Dendritic cell treated with granulocyte-macrophage colony-stimulating factor and Interleukin-4, amounts not matched to agents 40 ng/mL and 50 ng/mL, for 4 days (primary cell): ENCODE measurements at regions not wholly inside any gene's neighbourhood (a gene's known extent, or its start where the extent isn't known, plus 50 kb on each side); places are given as distances from the start of the nearest gene placed in this dataset.

Experiments used
- H3K27ac Mint-ChIP-seq: one replicate; pipeline ENCODE4 v1.8.0; 2022; ENCODE audit warnings: mild to moderate bottlenecking, mixed read lengths
- H3K27me3 Mint-ChIP-seq: one replicate; pipeline ENCODE4 v1.8.0; 2022; ENCODE audit warnings: mild to moderate bottlenecking, mixed read lengths
- H3K36me3 Mint-ChIP-seq: one replicate; pipeline ENCODE4 v1.8.0; 2022; ENCODE audit warnings: low read depth, mixed read lengths
- H3K4me1 Mint-ChIP-seq: one replicate; pipeline ENCODE4 v1.8.0; 2022; ENCODE audit warnings: low read depth, mixed read lengths
- H3K4me3 Mint-ChIP-seq: one replicate; pipeline ENCODE4 v1.8.0; 2022; ENCODE audit warnings: mild to moderate bottlenecking, moderate library complexity, mixed read lengths
- H3K9me3 Mint-ChIP-seq: one replicate; pipeline ENCODE4 v1.8.0; 2022; ENCODE audit warnings: mixed read lengths
- intact Hi-C: fragments of 100-400 bp; cut with micrococcal nuclease; formaldehyde crosslinking; loops from one replicate; pipeline ENCODE4 v1.15.0; 2022

- peaks cover 6% of the 10 kb centered on the region for H3K4me1 Mint-ChIP-seq
- H3K9me3 Mint-ChIP-seq, result peaks cover 16% of the 10 kb centered on the region
- intact Hi-C loops, result no loop called here
- H3K27ac Mint-ChIP-seq, result no peak overlapping the region
- H3K27me3 Mint-ChIP-seq, result peaks cover 33% of the 10 kb centered on the region
- no peak overlapping the region for H3K4me3 Mint-ChIP-seq
- no peaks in the 10 kb centered on the region for H3K36me3 Mint-ChIP-seq
Measured at GRCh38 chr17:77590951-77591735, 367.4 kb upstream of the TNRC6C start.

- Mint-ChIP-seq H3K4me3 (no peak overlapping the region), H3K9me3 (peaks cover 8% of the 10 kb centered on the region), H3K27ac (no peak overlapping the region), H3K27me3 (peaks cover 40% of the 10 kb centered on the region), H3K4me1 (peaks cover 6% of the 10 kb centered on the region), H3K36me3 (no peaks in the 10 kb centered on the region)
- intact Hi-C loops, result no loop called here
Measured at GRCh38 chr17:77592106-77592865, 366.2 kb upstream of the TNRC6C start.

GRCh38 chr17:77593081-77593480 lies 365.4 kb upstream of the TNRC6C start:
- no peak overlapping the region for H3K27ac Mint-ChIP-seq
- peaks cover 42% of the 10 kb centered on the region for H3K27me3 Mint-ChIP-seq
- H3K4me3 Mint-ChIP-seq, result no peak overlapping the region
- peaks cover 6% of the 10 kb centered on the region for H3K4me1 Mint-ChIP-seq
- no peaks in the 10 kb centered on the region for H3K36me3 Mint-ChIP-seq
- intact Hi-C loops, result no loop called here
- H3K9me3 Mint-ChIP-seq, result no peaks in the 10 kb centered on the region

- Mint-ChIP-seq H3K9me3 (no peaks in the 10 kb centered on the region), H3K27ac (no peak overlapping the region), H3K36me3 (no peaks in the 10 kb centered on the region), H3K4me3 (no peak overlapping the region), H3K4me1 (peaks cover 6% of the 10 kb centered on the region), H3K27me3 (peaks cover 43% of the 10 kb centered on the region)
- intact Hi-C loops, result no loop called here
Measured at GRCh38 chr17:77594416-77595209, 363.9 kb upstream of the TNRC6C start.

- Mint-ChIP-seq H3K4me3 (no peak overlapping the region), H3K4me1 (peaks cover 8% of the 10 kb centered on the region), H3K9me3 (no peaks in the 10 kb centered on the region), H3K27ac (no peak overlapping the region), H3K36me3 (no peaks in the 10 kb centered on the region), H3K27me3 (peaks cover 46% of the 10 kb centered on the region)
- intact Hi-C loops, result no loop called here
Measured at GRCh38 chr17:77596491-77597417, 361.7 kb upstream of the TNRC6C start.

GRCh38 chr17:77597418-77598240 lies 360.9 kb upstream of the TNRC6C start:
- intact Hi-C loops, result no loop called here
- no peak overlapping the region for H3K4me3 Mint-ChIP-seq
- no peak overlapping the region for H3K27ac Mint-ChIP-seq
- H3K4me1 Mint-ChIP-seq, result peaks cover 8% of the 10 kb centered on the region
- no peaks in the 10 kb centered on the region for H3K9me3 Mint-ChIP-seq
- peaks cover 48% of the 10 kb centered on the region for H3K27me3 Mint-ChIP-seq
- H3K36me3 Mint-ChIP-seq, result no peaks in the 10 kb centered on the region

GRCh38 chr17:77598241-77598620 lies 360.3 kb upstream of the TNRC6C start:
- Mint-ChIP-seq H3K36me3 (no peaks in the 10 kb centered on the region), H3K27me3 (peaks cover 50% of the 10 kb centered on the region), H3K9me3 (no peaks in the 10 kb centered on the region), H3K27ac (no peak overlapping the region), H3K4me1 (peaks cover 9% of the 10 kb centered on the region), H3K4me3 (no peak overlapping the region)
- intact Hi-C loops, result no loop called here

GRCh38 chr17:77599699-77600098 lies 358.8 kb upstream of the TNRC6C start:
- Mint-ChIP-seq H3K9me3 (no peaks in the 10 kb centered on the region), H3K4me3 (no peak overlapping the region), H3K27ac (no peak overlapping the region), H3K4me1 (peaks cover 15% of the 10 kb centered on the region), H3K27me3 (peaks cover 47% of the 10 kb centered on the region), H3K36me3 (no peaks in the 10 kb centered on the region)
- intact Hi-C loops, result no loop called here

GRCh38 chr17:77600346-77600745 lies 358.2 kb upstream of the TNRC6C start:
- Mint-ChIP-seq H3K9me3 (no peaks in the 10 kb centered on the region), H3K36me3 (no peaks in the 10 kb centered on the region), H3K27ac (no peak overlapping the region), H3K4me1 (peaks cover 15% of the 10 kb centered on the region), H3K4me3 (no peak overlapping the region), H3K27me3 (peaks cover 45% of the 10 kb centered on the region)
- intact Hi-C loops, result no loop called here

- intact Hi-C loops, result no loop called here
- H3K27ac Mint-ChIP-seq, result no peak overlapping the region
- H3K4me3 Mint-ChIP-seq, result no peak overlapping the region
- peaks cover 15% of the 10 kb centered on the region for H3K4me1 Mint-ChIP-seq
- H3K9me3 Mint-ChIP-seq, result no peaks in the 10 kb centered on the region
- peaks cover 43% of the 10 kb centered on the region for H3K27me3 Mint-ChIP-seq
- no peaks in the 10 kb centered on the region for H3K36me3 Mint-ChIP-seq
Measured at GRCh38 chr17:77601054-77601979, 357.2 kb upstream of the TNRC6C start.

GRCh38 chr17:77602062-77602746 lies 356.3 kb upstream of the TNRC6C start:
- Mint-ChIP-seq H3K9me3 (no peaks in the 10 kb centered on the region), H3K36me3 (no peaks in the 10 kb centered on the region)

More at GRCh38 chr17:77602062-77602746, 356.3 kb upstream of the TNRC6C start:
- intact Hi-C loops, result no loop called here
- H3K27ac Mint-ChIP-seq, result no peak overlapping the region
- peaks cover 15% of the 10 kb centered on the region for H3K4me1 Mint-ChIP-seq
- peaks cover 36% of the 10 kb centered on the region for H3K27me3 Mint-ChIP-seq
- H3K4me3 Mint-ChIP-seq, result no peak overlapping the region
